22Rv1 (cell line): ENCODE measurements at regions not wholly inside any gene's neighbourhood (a gene's known extent, or its start where the extent isn't known, plus 50 kb on each side); places are given as distances from the start of the nearest gene placed in this dataset.

Experiments used
- ZFX ChIP-seq: fragments of 450-650 bp; IDR thresholded peaks from 2 replicates; pipeline ENCODE4 v1.6.1; 2017; ENCODE audit warnings: antibody characterized with exemption, borderline replicate concordance
- TF ChIP-seq, protein P1 (sequence below): fragments of 450-650 bp; IDR thresholded peaks from 2 replicates; pipeline ENCODE4 v1.5.1; 2017; ENCODE audit warnings: mild to moderate bottlenecking

GRCh38 chr5:76021936-76022584 lies 61.1 kb upstream of the SV2C start:
- TF ChIP-seq, protein P1, sequence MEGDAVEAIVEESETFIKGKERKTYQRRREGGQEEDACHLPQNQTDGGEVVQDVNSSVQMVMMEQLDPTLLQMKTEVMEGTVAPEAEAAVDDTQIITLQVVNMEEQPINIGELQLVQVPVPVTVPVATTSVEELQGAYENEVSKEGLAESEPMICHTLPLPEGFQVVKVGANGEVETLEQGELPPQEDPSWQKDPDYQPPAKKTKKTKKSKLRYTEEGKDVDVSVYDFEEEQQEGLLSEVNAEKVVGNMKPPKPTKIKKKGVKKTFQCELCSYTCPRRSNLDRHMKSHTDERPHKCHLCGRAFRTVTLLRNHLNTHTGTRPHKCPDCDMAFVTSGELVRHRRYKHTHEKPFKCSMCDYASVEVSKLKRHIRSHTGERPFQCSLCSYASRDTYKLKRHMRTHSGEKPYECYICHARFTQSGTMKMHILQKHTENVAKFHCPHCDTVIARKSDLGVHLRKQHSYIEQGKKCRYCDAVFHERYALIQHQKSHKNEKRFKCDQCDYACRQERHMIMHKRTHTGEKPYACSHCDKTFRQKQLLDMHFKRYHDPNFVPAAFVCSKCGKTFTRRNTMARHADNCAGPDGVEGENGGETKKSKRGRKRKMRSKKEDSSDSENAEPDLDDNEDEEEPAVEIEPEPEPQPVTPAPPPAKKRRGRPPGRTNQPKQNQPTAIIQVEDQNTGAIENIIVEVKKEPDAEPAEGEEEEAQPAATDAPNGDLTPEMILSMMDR: no peak
- TF ChIP-seq ZFX: no peak
